H1 (cell line): ENCODE measurements at regions not wholly inside any gene's neighbourhood (a gene's known extent, or its start where the extent isn't known, plus 50 kb on each side); places are given as distances from the start of the nearest gene placed in this dataset.
"Not testable (repeated sequence)": the region's sequence is repeated elsewhere in the genome, so short reads cannot be mapped to it uniquely, and the experiment has no call there.

Experiments used
- CTCF ChIA-PET: fragments of 300-600 bp; sonication (Branson Sonifier 250); formaldehyde crosslinking; loops from one replicate; lab custom pipeline; 2021; ENCODE audit not compliant: partially characterized antibody; lab: Charles Lee
- POLR2A ChIA-PET: fragments of 300-600 bp; sonication (Branson Sonifier 250); formaldehyde crosslinking; loops from one replicate; lab custom pipeline; 2021; ENCODE audit warnings: inconsistent platforms; ENCODE audit not compliant: partially characterized antibody; lab: Charles Lee
- DNase-seq, 2 experiments: peaks; one replicate each; pipeline versions ENCODE4 v3.0.0 to v3.0.0-alpha.2; 2010 to 2022; ENCODE audit warnings: low spot score in 2 of 2, low read depth in 1 of 2, mixed read lengths in 1 of 2
- FAIRE-seq: peaks from 2 replicates; lab custom pipeline; 2011; peaks lifted over from hg19 to GRCh38; lab: Jason Lieb, UNC
- H2AFZ ChIP-seq: 2 replicates; pipeline ENCODE4 v1.8.1; 2012; ENCODE audit warnings: low read length, inconsistent platforms
- H2AK5ac ChIP-seq: 2 replicates; pipeline ENCODE4 v1.6.1; 2013; ENCODE audit warnings: low read depth, low read length
- H2BK120ac ChIP-seq: replicated peaks from 2 replicates; pipeline ENCODE3; 2013; ENCODE audit warnings: low read depth, low read length, inconsistent platforms
- H2BK12ac ChIP-seq: 2 replicates; pipeline ENCODE4 v1.6.1; 2013; ENCODE audit warnings: low read depth, low read length
- H2BK15ac ChIP-seq: 2 replicates; pipeline ENCODE4 v1.6.1; 2013; ENCODE audit warnings: low read length
- H2BK20ac ChIP-seq: 2 replicates; pipeline ENCODE4 v1.6.1; 2013; ENCODE audit warnings: low read length
- H2BK5ac ChIP-seq: 2 replicates; pipeline ENCODE4 v1.6.1; 2013; ENCODE audit warnings: low read depth, low read length
- H3K14ac ChIP-seq: 2 replicates; pipeline ENCODE4 v1.6.1; 2013; ENCODE audit warnings: inconsistent platforms; ENCODE audit not compliant: insufficient read length
- H3K18ac ChIP-seq: 2 replicates; pipeline ENCODE4 v1.6.1; 2013; ENCODE audit warnings: low read length; ENCODE audit errors: extremely low read depth
- H3K23ac ChIP-seq: 2 replicates; pipeline ENCODE4 v1.6.1; 2013; ENCODE audit warnings: inconsistent platforms; ENCODE audit not compliant: insufficient read length
- H3K23me2 ChIP-seq: 2 replicates; pipeline ENCODE4 v1.6.1; 2013; ENCODE audit warnings: low read depth, low read length
- H3K27ac ChIP-seq: 2 replicates; pipeline ENCODE4 v1.6.1; 2011; ENCODE audit warnings: low read depth, low read length, inconsistent platforms
- H3K27me3 ChIP-seq, 4 experiments: replicated peaks in 1 of 4; 1 replicate in 1 of 4; 2 replicates in 3 of 4; pipeline versions ENCODE4 v1.6.1 to v1.8.1; 2011 to 2013; ENCODE audit warnings: low read length in 3 of 4, mild to moderate bottlenecking in 3 of 4, inconsistent platforms in 2 of 4, mixed read lengths in 2 of 4, moderate library complexity in 1 of 4; ENCODE audit not compliant: control insufficient read depth in 3 of 4, insufficient read depth in 3 of 4; ENCODE audit errors: extremely low read depth in 1 of 4
- H3K36me3 ChIP-seq, 4 experiments: 2 replicates each; pipeline versions ENCODE4 v1.6.1 to v1.8.1; 2011 to 2013; ENCODE audit warnings: mild to moderate bottlenecking in 4 of 4, low read length in 3 of 4, moderate library complexity in 2 of 4, control low read depth in 1 of 4, inconsistent platforms in 1 of 4; ENCODE audit not compliant: insufficient read depth in 4 of 4, control insufficient read depth in 2 of 4
- H3K4ac ChIP-seq: replicated peaks from 2 replicates; pipeline ENCODE3; 2013; ENCODE audit warnings: low read length, low read depth, mixed read lengths, inconsistent platforms; ENCODE audit not compliant: insufficient read length
- H3K4me1 ChIP-seq, 4 experiments: replicated peaks in 1 of 4; 1 replicate in 1 of 4; 2 replicates in 3 of 4; pipeline versions ENCODE4 v1.6.1 to v1.8.1; 2011 to 2013; ENCODE audit warnings: low read length in 3 of 4, inconsistent platforms in 2 of 4, mixed read lengths in 1 of 4; ENCODE audit not compliant: insufficient read depth in 4 of 4, control insufficient read depth in 3 of 4
- H3K4me2 ChIP-seq, 2 experiments: 2 replicates each; pipeline versions ENCODE4 v1.6.1 to v1.8.1; 2011 to 2013; ENCODE audit warnings: low read depth in 2 of 2, low read length in 2 of 2, control low read depth in 1 of 2, inconsistent platforms in 1 of 2, mild to moderate bottlenecking in 1 of 2; ENCODE audit not compliant: insufficient read depth in 1 of 2
- H3K4me3 ChIP-seq, 4 experiments: fragments of 200-600, 300-600 bp in 1 of 4; sonication (generic), shearing (Covaris generic), sonication (Bioruptor Twin) in 1 of 4; 2 replicates each; pipeline versions ENCODE4 v1.5.1 to v1.8.1; 2011 to 2016; ENCODE audit warnings: low read length in 4 of 4, low read depth in 3 of 4, control low read depth in 2 of 4, inconsistent platforms in 2 of 4, mild to moderate bottlenecking in 2 of 4, mixed read lengths in 1 of 4, moderate library complexity in 1 of 4; ENCODE audit not compliant: insufficient read depth in 2 of 4; ENCODE audit errors: extremely low read depth in 1 of 4
- H3K56ac ChIP-seq: replicated peaks from 2 replicates; pipeline ENCODE3; 2013; ENCODE audit warnings: low read depth, mild to moderate bottlenecking, mixed read lengths, low read length, inconsistent platforms; ENCODE audit not compliant: insufficient read length
- H3K79me1 ChIP-seq: 2 replicates; pipeline ENCODE4 v1.6.1; 2013; ENCODE audit warnings: low read depth, low read length, control low read depth
- H3K79me2 ChIP-seq, 2 experiments: 2 replicates each; pipeline versions ENCODE4 v1.6.1 to v1.8.1; 2012 to 2013; ENCODE audit warnings: low read length in 2 of 2, mild to moderate bottlenecking in 2 of 2, inconsistent platforms in 1 of 2; ENCODE audit not compliant: insufficient read depth in 2 of 2, control insufficient read depth in 1 of 2
- H3K9ac ChIP-seq, 4 experiments: replicated peaks in 1 of 4; 1 replicate in 1 of 4; 2 replicates in 3 of 4; pipeline versions ENCODE4 v1.6.1 to v1.8.1; 2011 to 2013; ENCODE audit warnings: low read depth in 3 of 4, low read length in 3 of 4, control low read depth in 2 of 4, mild to moderate bottlenecking in 2 of 4, moderate library complexity in 2 of 4, inconsistent platforms in 1 of 4; ENCODE audit errors: extremely low read depth in 1 of 4
- H3K9me3 ChIP-seq, 2 experiments: 2 replicates each; pipeline versions ENCODE4 v1.6.1 to v1.8.1; 2012 to 2013; ENCODE audit warnings: mild to moderate bottlenecking in 2 of 2, moderate library complexity in 2 of 2, control low read depth in 1 of 2, inconsistent platforms in 1 of 2, low read depth in 1 of 2, low read length in 1 of 2, mixed read lengths in 1 of 2; ENCODE audit not compliant: insufficient read depth in 2 of 2
- H4K20me1 ChIP-seq, 2 experiments: replicated peaks in 1 of 2; 2 replicates each; pipeline versions ENCODE3 to v1.8.1; 2011 to 2013; ENCODE audit warnings: inconsistent platforms in 2 of 2, low read length in 2 of 2, mild to moderate bottlenecking in 1 of 2; ENCODE audit not compliant: insufficient read depth in 2 of 2, control insufficient read depth in 1 of 2
- H4K5ac ChIP-seq: 2 replicates; pipeline ENCODE4 v1.6.1; 2013; ENCODE audit warnings: low read length, low read depth, mixed read lengths, inconsistent platforms; ENCODE audit not compliant: insufficient read length
- H4K8ac ChIP-seq: 2 replicates; pipeline ENCODE4 v1.8.0; 2013; ENCODE audit warnings: mild to moderate bottlenecking, moderate library complexity, low read length, inconsistent platforms; ENCODE audit not compliant: insufficient read depth; ENCODE audit errors: extremely low read depth
- H4K91ac ChIP-seq: replicated peaks from 2 replicates; pipeline ENCODE3; 2013; ENCODE audit warnings: low read length, mixed read lengths, inconsistent platforms; ENCODE audit not compliant: insufficient read length
- WGBS, 2 experiments: shearing (Covaris generic) in 1 of 2; methylation state at CpG; one replicate each; pipeline versions ENCODE4 v1.1.6 to v1.1.7; 2013 to 2015; ENCODE audit warnings: low lambda C conversion rate in 2 of 2, mixed read lengths in 2 of 2, inconsistent platforms in 1 of 2, low coverage in 1 of 2, missing lambda C conversion rate in 1 of 2; ENCODE audit not compliant: insufficient replicate concordance in 2 of 2, insufficient coverage in 1 of 2, insufficient read length in 1 of 2; ENCODE audit errors: extremely low coverage in 1 of 2, missing lambda C conversion rate in 1 of 2; 5-methylcytosine and 5-hydroxymethylcytosine counted together

DNA sequence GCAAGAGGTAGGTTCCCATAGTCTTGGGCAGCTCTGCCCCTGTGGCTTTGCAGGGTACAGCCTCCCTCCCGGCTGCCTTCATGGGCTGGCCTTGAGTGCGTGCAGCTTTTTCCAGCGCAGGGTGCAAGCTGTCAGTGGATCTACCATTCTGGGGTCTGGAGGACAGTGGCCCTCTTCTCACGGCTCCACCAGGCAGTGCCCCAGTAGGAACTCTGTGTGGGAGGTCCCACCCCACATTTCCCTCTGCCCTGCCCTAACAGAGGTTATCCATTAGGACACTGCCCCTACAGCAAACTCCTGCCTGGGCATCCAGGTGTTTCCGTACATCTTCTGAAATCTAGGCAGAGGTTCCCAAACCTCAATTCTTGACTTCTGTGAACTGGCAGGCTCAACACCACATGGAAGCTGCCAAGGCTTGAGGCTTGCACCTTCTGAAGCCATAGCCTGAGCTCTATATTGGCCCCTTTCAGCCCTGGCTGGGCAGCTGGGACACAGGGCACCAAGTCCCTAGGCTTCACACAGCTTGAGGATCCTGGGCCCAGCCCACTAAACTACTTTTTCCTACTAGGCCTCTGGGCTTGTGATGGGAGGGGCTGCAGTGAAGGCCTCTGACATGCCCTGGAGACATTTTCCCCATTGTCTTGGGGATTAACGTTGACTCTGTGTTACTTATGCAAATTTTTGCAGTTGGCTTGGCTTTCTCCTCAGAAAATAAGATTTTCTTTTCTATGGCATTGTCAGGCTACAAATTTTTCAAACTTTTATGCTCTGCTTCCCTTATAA, 482.7 kb downstream of the CNTN3 start:
- H3K27me3 ChIP-seq, H2BK20ac ChIP-seq, H4K20me1 ChIP-seq, H2BK120ac ChIP-seq, H3K4ac ChIP-seq, H3K23me2 ChIP-seq, H3K4me2 ChIP-seq, H3K79me1 ChIP-seq, H3K27ac ChIP-seq, CTCF ChIA-PET, H3K79me2 ChIP-seq, H2BK15ac ChIP-seq, H2BK5ac ChIP-seq, H3K4me3 ChIP-seq, H3K23ac ChIP-seq, H2AFZ ChIP-seq, H4K91ac ChIP-seq, H3K14ac ChIP-seq, H2AK5ac ChIP-seq, H4K8ac ChIP-seq, H3K4me1 ChIP-seq, H3K36me3 ChIP-seq, H3K18ac ChIP-seq, FAIRE-seq, H3K56ac ChIP-seq, H4K5ac ChIP-seq, H2BK12ac ChIP-seq, DNase-seq, H3K9me3 ChIP-seq, H3K9ac ChIP-seq: not testable (repeated sequence)
- POLR2A ChIA-PET: interaction anchor here (0.6 kb wide), 1 partner anchor 451 kb away, joined by 3 read pairs; no protein-coding TSS in a partner anchor
- 95% methylated on average over 6 of the region's 6 CpGs; no CpG with 5 or more reads in 1 of the 2 experiments for WGBS, 2 experiments
